Astrocyte of the cerebellum (primary cell): ENCODE measurements at regions not wholly inside any gene's neighbourhood (a gene's known extent, or its start where the extent isn't known, plus 50 kb on each side); places are given as distances from the start of the nearest gene placed in this dataset.

Experiments
- DNase-seq: peaks from one replicate; pipeline ENCODE4 v3.0.0-alpha.2; 2011; ENCODE audit warnings: low read depth
- H3K4me3 ChIP-seq: 2 replicates; pipeline ENCODE4 v1.5.1; 2011; ENCODE audit warnings: mild to moderate bottlenecking, low read depth, low read length, moderate library complexity
- in situ Hi-C: cut with HindIII; loops from 2 replicates; pipeline ENCODE4 v1.10.0; 2017; ENCODE audit warnings: low sequenced_read_pairs
- TF ChIP-seq, protein P1 (sequence below): IDR thresholded peaks from 2 replicates; pipeline ENCODE4 v1.5.1; 2012; ENCODE audit warnings: low read length, low read depth, moderate library complexity, mild to moderate bottlenecking; ENCODE audit errors: missing control alignments

DNA sequence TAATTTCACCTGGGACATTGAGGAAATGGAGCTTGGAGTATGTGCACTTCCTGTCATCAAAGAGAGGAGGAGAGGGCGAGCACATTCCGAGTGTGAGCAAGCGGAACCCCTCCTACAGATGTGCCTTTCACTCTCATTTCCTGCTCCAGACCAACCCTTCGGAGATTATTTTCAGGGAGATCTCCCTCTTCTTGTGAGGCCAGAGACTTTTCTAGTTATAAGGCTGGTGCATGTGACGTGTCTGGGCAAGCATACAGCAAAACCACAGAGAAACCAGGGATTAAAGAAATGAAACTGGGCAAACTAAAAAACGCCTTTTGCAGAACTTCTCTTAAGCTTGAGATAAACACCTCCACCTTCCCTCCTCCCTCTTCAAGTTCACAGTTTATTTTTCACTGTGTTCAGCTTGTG lies 409.2 kb upstream of the TCF4 start:
- in situ Hi-C loops, result no loop called here
- no peak overlapping the region for H3K4me3 ChIP-seq
- TF ChIP-seq, protein P1, sequence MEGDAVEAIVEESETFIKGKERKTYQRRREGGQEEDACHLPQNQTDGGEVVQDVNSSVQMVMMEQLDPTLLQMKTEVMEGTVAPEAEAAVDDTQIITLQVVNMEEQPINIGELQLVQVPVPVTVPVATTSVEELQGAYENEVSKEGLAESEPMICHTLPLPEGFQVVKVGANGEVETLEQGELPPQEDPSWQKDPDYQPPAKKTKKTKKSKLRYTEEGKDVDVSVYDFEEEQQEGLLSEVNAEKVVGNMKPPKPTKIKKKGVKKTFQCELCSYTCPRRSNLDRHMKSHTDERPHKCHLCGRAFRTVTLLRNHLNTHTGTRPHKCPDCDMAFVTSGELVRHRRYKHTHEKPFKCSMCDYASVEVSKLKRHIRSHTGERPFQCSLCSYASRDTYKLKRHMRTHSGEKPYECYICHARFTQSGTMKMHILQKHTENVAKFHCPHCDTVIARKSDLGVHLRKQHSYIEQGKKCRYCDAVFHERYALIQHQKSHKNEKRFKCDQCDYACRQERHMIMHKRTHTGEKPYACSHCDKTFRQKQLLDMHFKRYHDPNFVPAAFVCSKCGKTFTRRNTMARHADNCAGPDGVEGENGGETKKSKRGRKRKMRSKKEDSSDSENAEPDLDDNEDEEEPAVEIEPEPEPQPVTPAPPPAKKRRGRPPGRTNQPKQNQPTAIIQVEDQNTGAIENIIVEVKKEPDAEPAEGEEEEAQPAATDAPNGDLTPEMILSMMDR, result no peak
- DNase-seq, result no peak

DNA sequence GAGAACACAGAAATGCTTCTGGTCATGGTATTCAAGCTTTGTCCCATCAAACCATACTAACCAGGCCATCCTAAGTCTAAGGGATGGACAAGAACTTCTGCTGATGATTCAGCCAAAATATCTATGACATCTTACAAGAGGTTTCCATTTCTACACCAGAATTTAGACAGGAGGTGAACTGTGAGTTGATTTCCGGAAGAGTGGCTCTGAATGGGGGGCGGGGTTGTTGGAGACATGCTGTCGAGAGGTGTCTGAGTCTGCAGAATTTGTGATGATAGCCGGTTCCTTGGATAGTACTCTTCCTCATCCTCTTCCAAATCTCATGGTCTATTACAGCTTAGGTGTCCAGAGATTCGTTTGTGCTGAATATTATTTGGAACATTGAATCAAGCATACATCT lies 408.7 kb upstream of the TCF4 start:
- H3K4me3 ChIP-seq, result no peak overlapping the region
- TF ChIP-seq, protein P1, result no peak
- in situ Hi-C loops, result no loop called here
- no peak for DNase-seq

DNA sequence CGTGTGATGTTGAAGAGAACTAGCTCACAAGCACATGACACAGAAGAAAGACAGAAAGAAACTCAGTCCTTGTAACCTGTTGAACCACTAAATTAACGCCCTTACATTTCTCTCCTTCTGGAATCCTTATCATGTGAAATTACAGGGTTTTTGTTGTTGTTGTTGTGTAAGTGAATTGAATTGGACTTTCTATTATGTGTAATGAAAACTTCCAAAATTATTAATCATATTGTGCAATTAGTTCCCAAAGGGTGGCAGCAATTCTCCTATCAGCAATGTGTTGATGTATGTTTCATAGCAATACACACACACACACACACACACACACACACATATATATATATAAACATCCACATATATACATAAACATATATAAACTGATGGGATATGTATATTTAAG lies 402.2 kb upstream of the TCF4 start:
- H3K4me3 ChIP-seq, result no peak overlapping the region
- no peak for DNase-seq
- in situ Hi-C loops, result no loop called here
- TF ChIP-seq, protein P1, result no peak

DNA sequence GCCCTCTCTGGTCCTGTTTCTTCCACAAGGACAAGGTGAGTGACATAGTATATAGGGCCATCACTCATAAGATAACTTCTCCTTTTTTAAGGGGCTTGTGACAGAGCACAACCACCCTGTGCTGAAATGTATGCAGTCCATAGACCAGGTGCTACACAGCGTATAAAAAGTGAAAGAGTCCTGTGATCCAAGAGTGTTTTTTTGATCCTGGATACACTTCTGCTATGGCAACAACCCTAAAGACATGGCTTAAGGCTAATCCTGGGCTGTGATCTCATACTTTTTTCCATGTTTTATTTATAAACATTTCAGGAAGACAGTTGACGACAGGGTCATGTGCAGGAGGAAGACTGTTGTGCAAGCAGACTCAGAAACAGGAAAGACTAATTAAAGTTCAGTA lies 400.5 kb upstream of the TCF4 start:
- in situ Hi-C loops, result no loop called here
- H3K4me3 ChIP-seq, result no peak overlapping the region
- TF ChIP-seq, protein P1, result no peak
- no peak for DNase-seq

DNA sequence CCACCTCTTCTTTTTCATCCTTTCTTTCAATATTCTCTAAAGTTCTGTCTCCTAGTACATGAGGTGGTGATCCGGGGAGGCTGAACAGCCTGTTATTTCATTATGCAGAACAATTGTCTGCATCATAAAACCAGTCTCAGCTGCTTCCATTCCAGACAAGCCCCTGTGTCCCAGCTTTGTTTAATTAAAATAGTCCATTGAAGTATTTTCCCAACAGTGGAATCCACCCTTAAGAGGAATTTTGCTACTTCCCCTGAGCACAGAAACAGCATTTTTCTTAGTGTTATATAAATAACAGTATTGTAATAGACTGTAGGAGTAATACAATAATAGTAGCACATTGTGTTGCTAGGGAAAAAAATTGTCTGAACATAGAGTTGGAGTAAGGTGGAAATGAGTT lies 395.4 kb upstream of the TCF4 start:
- TF ChIP-seq, protein P1, result no peak
- in situ Hi-C loops, result no loop called here
- DNase-seq, result no peak
- H3K4me3 ChIP-seq, result no peak overlapping the region

DNA sequence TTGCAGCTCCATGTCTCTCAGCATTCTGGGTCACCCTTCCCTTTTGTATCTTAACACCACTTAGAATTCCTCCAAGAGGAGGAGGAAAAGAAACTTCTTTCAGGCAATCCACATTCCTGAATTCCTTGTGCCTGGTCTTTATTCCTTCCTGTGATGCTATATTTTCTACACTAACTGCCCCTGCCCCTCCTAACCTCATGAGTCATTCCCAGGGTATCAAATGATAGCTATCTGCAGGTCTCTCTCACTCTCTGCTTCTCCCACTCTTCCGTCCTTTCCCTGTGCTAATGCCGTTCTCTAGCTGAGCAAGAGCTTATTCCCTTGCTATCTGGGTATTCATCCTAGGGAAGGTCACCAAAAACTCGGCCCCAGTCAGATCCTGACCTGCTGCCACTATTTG lies 395.0 kb upstream of the TCF4 start:
- in situ Hi-C loops, result no loop called here
- no peak overlapping the region for H3K4me3 ChIP-seq
- DNase-seq, result no peak
- TF ChIP-seq, protein P1, result no peak
